ENCODE measurements at regions not wholly inside any gene's neighbourhood (a gene's known extent, or its start where the extent isn't known, plus 50 kb on each side); places are given as distances from the start of the nearest gene placed in this dataset.

DNA sequence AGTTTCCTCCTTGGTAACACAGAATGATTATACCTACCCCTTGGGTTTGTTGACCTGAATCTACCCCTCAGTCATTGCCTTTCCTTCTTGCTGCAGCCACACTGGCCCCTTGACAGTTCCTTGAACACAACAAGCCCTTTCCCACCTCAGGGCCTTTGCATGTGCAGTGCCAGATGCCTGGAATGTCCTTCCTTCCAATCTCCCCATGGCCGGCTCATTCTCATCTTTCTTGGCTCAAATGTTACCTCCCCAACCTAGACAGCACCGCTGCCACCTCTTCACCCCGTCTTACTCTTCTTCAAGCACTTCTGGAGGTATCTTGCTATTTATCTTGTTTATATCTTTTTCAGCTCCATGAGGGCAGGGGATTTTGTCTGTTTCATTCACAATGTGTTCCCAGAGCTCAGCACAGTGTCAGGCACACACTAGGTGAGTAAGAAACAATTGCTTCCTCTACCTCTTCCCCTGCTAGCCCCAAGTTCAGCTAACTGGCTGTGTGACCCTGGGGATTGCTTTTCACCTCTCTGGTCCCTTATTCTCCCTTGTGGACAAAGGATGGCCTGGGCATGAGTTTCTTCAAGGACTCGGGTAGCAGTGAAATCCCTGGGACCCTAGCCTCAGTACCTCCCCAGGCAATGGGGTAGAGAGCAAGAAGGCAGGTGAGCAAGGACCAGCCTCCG lies 121.5 kb downstream of the CEBPB start:
- intact Hi-C loops (cut with DNase I; ENCODE audit: low total_unique reads) = no loop called here
- TF ChIP-seq, protein P1, sequence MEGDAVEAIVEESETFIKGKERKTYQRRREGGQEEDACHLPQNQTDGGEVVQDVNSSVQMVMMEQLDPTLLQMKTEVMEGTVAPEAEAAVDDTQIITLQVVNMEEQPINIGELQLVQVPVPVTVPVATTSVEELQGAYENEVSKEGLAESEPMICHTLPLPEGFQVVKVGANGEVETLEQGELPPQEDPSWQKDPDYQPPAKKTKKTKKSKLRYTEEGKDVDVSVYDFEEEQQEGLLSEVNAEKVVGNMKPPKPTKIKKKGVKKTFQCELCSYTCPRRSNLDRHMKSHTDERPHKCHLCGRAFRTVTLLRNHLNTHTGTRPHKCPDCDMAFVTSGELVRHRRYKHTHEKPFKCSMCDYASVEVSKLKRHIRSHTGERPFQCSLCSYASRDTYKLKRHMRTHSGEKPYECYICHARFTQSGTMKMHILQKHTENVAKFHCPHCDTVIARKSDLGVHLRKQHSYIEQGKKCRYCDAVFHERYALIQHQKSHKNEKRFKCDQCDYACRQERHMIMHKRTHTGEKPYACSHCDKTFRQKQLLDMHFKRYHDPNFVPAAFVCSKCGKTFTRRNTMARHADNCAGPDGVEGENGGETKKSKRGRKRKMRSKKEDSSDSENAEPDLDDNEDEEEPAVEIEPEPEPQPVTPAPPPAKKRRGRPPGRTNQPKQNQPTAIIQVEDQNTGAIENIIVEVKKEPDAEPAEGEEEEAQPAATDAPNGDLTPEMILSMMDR (IDR thresholded peaks at IDR 0.05) = no peak
- no peak for TF ChIP-seq POLR2A (IDR thresholded peaks at IDR 0.05)
- peak in 1 of 3 donors; percentile 19 for TF ChIP-seq POLR2AphosphoS5 (IDR thresholded peaks at IDR 0.05)
- Histone ChIP-seq H3K4me3 (peak overlapping the region in 1 of 3 donors; percentile 32), H3K9me3 (no peaks in the 10 kb centered on the region), H3K4me1 (peaks cover 10 to 18% of the 10 kb centered on the region in 2 donors), H3K27me3 (no peaks in the 10 kb centered on the region), H3K36me3 (no peaks in the 10 kb centered on the region), H3K27ac (peak overlapping the region; percentile 91 to 96)
- no peak for DNase-seq (ENCODE audit: low spot score in 2 of 2)

DNA sequence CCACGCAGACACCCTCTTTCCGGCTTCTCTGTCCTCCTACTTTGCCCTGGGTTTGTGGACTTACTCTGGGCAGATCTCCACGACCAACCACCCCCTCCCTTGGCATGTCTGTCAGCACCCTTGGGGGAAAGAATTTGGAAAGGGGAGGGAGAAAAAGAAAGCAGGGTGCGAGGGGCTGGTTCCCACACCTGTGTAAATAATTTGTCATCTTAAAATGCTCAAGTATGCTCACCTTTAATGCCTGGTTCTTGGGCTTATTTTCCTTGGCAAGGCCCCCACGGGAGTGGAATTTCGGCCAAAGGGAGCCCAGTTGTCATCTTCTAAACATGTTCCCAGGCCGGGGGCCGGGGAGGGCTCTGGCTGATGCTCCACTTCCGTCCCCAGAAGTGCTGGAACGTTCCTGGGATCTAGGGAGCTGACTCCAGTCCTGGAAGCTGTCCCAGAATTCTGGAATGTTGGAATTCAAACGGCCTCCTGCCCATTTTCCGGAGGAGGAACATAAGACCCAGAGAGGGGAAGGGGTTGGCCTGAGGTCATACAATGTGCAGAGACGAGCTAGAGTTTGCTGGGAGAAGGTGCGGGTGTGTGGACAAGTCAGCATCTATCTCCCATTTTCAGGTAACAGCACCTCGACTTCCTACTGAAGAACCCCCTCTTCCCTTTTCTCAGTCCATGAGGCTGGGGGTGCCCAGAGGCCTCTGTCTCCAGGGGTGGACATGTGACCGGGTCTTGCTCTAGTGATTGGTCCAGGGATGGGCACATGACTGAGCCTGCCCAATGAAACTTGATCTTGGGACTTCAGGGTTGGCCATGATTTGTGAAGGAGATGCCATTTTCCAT lies 122.3 kb downstream of the CEBPB start:
- intact Hi-C loops (cut with DNase I; ENCODE audit: low total_unique reads) = no loop called here
- TF ChIP-seq POLR2AphosphoS5 (IDR thresholded peaks at IDR 0.05) (peak; percentile 60 to 74 (median 63)), POLR2A (IDR thresholded peaks at IDR 0.05) (no peak)
- TF ChIP-seq, protein P1 (IDR thresholded peaks at IDR 0.05) = no peak
- no peaks in the 10 kb centered on the region for H3K36me3 ChIP-seq
- H3K27me3 ChIP-seq = no peaks in the 10 kb centered on the region
- peak overlapping the region in 1 of 3 donors; percentile 32 for H3K4me3 ChIP-seq
- peak; percentile 80 to 95 for DNase-seq (ENCODE audit: low spot score in 2 of 2)
- H3K27ac ChIP-seq = peak overlapping the region; percentile 91 to 96
- no peaks in the 10 kb centered on the region for H3K9me3 ChIP-seq
- H3K4me1 ChIP-seq = peaks cover 9 to 18% of the 10 kb centered on the region in 2 donors

DNA sequence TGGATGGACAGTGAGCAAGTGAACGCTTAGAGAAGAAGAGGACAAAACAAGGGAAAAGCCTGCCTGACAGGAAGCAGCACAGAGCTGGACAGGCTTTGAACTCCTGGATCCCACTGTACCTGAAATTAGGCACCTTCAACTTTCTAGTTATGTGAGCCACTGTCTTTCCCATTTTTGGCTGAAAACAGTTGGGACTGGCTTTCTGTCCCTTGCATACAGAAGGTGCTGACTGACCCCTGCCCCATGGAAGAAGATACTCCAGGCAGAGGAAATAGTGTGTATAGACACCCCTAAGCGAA lies 122.8 kb downstream of the CEBPB start:
- Histone ChIP-seq H3K4me3 (no peak overlapping the region), H3K4me1 (peaks cover 9 to 18% of the 10 kb centered on the region in 2 donors), H3K9me3 (no peaks in the 10 kb centered on the region), H3K27me3 (no peaks in the 10 kb centered on the region), H3K27ac (peak overlapping the region; percentile 91 to 96), H3K36me3 (no peaks in the 10 kb centered on the region)
- TF ChIP-seq POLR2A (IDR thresholded peaks at IDR 0.05) = no peak
- TF ChIP-seq, protein P1 (IDR thresholded peaks at IDR 0.05) = no peak
- TF ChIP-seq POLR2AphosphoS5 (IDR thresholded peaks at IDR 0.05) = no peak
- no peak for DNase-seq (ENCODE audit: low spot score in 2 of 2)
- intact Hi-C loops (cut with DNase I; ENCODE audit: low total_unique reads) = no loop called here

DNA sequence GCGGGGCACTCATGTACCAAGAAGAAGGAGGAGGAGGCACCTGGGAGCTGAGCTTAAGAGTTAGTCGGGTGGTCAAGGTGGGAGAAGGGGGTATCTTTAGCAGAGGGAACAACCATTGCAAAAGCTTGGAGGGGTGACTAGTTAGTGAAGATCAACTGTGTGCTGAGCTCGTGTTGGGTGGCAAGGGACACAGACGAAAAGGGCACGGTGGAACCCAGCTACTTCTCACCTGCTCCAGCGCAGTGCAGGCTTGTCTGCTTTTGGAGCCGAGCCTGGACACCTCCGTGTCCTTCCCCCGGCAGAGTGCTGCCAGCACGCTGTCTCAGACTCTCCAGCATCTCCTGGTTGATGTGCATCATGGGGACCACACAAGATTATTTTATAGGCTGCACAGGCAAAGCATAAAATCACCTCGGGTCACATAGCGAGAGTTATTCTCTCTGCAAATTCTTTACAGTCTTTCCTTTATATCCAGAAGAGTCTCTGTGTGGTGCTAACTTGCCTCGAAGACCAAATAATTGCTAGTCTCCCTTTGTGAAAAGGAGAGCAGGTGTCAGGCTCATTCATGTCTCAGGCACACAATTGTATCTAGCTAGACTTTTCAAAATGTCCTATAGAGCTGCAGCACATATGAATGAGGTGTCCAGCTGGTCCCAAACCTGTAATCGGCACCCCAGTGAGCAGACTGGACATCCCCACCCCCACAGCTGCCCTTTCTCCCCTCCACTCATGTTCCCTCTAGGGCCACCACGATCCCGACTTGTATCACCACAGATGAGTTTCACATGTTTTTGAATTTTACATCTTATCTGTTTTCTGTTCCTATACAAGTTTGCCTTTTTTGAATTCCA lies 123.4 kb downstream of the CEBPB start:
- DNase-seq (ENCODE audit: low spot score in 2 of 2) = peak in 1 of 2 donors; percentile 18
- Histone ChIP-seq H3K27me3 (no peaks in the 10 kb centered on the region), H3K4me1 (peaks cover 7 to 15% of the 10 kb centered on the region in 2 donors), H3K4me3 (no peak overlapping the region), H3K9me3 (no peaks in the 10 kb centered on the region), H3K36me3 (no peaks in the 10 kb centered on the region), H3K27ac (peak overlapping the region; percentile 91 to 96)
- intact Hi-C loops (cut with DNase I; ENCODE audit: low total_unique reads) = no loop called here
- TF ChIP-seq, protein P1 (IDR thresholded peaks at IDR 0.05) = no peak
- no peak for TF ChIP-seq POLR2A (IDR thresholded peaks at IDR 0.05)
- TF ChIP-seq POLR2AphosphoS5 (IDR thresholded peaks at IDR 0.05) = no peak

Measured in breast epithelium (tissue), 4 donors.